Spinal cord (tissue), 9 donors: ENCODE measurements at regions not wholly inside any gene's neighbourhood (a gene's known extent, or its start where the extent isn't known, plus 50 kb on each side); places are given as distances from the start of the nearest gene placed in this dataset.

Experiments
- DNase-seq, 6 donors: peaks; one replicate each; pipeline versions ENCODE4 v3.0.0 to v3.0.0-alpha.2; 2013 to 2015; ENCODE audit warnings: low spot score in 6 of 6, low read depth in 4 of 6
- H3K27ac ChIP-seq: one replicate; pipeline ENCODE4 v1.5.1; 2013; ENCODE audit warnings: low read depth, low read length, control low read depth
- H3K27me3 ChIP-seq: one replicate; pipeline ENCODE4 v1.6.1; 2013; ENCODE audit warnings: low read length; ENCODE audit not compliant: control insufficient read depth, insufficient read depth
- H3K36me3 ChIP-seq: one replicate; pipeline ENCODE4 v1.6.1; 2013; ENCODE audit warnings: low read length; ENCODE audit not compliant: control insufficient read depth, insufficient read depth
- H3K4me1 ChIP-seq: one replicate; pipeline ENCODE4 v1.6.1; 2013; ENCODE audit warnings: low read length; ENCODE audit not compliant: control insufficient read depth, insufficient read depth
- H3K4me3 ChIP-seq: one replicate; pipeline ENCODE4 v1.5.1; 2013; ENCODE audit warnings: low read depth, low read length, control low read depth
- H3K9me3 ChIP-seq: one replicate; pipeline ENCODE4 v1.6.1; 2013; ENCODE audit warnings: low read length; ENCODE audit not compliant: control insufficient read depth, insufficient read depth
- WGBS: methylation state at CpG from one replicate; pipeline ENCODE4 v1.1.5; 2013; ENCODE audit warnings: missing lambda C conversion rate; ENCODE audit not compliant: insufficient coverage; 5-methylcytosine and 5-hydroxymethylcytosine counted together
- donor health status: healthy.

GRCh38 chr4:124579896-124580295 lies 132.6 kb downstream of the ANKRD50 start:
- Histone ChIP-seq H3K36me3 (no peaks in the 10 kb centered on the region), H3K9me3 (peaks cover 2% of the 10 kb centered on the region), H3K4me3 (no peak overlapping the region), H3K27ac (no peak overlapping the region), H3K27me3 (no peaks in the 10 kb centered on the region), H3K4me1 (no peaks in the 10 kb centered on the region)
- no peak for DNase-seq

- no peak for DNase-seq
- WGBS = no CpG with 5 or more reads among the region's 1 CpG
- Histone ChIP-seq H3K27me3 (no peaks in the 10 kb centered on the region), H3K36me3 (no peaks in the 10 kb centered on the region), H3K27ac (no peak overlapping the region), H3K4me3 (no peak overlapping the region), H3K9me3 (peaks cover 4% of the 10 kb centered on the region), H3K4me1 (no peaks in the 10 kb centered on the region)
Measured at GRCh38 chr4:124583797-124584196, 128.7 kb downstream of the ANKRD50 start.

- no peak overlapping the region for H3K4me3 ChIP-seq
- H3K9me3 ChIP-seq = peaks cover 2% of the 10 kb centered on the region
- WGBS = 80% methylated on average over 1 of the region's 1 CpG
- no peaks in the 10 kb centered on the region for H3K4me1 ChIP-seq
- no peaks in the 10 kb centered on the region for H3K36me3 ChIP-seq
- no peaks in the 10 kb centered on the region for H3K27me3 ChIP-seq
- no peak overlapping the region for H3K27ac ChIP-seq
- no peak for DNase-seq
Measured at GRCh38 chr4:124589786-124590185, 122.7 kb downstream of the ANKRD50 start.

DNA sequence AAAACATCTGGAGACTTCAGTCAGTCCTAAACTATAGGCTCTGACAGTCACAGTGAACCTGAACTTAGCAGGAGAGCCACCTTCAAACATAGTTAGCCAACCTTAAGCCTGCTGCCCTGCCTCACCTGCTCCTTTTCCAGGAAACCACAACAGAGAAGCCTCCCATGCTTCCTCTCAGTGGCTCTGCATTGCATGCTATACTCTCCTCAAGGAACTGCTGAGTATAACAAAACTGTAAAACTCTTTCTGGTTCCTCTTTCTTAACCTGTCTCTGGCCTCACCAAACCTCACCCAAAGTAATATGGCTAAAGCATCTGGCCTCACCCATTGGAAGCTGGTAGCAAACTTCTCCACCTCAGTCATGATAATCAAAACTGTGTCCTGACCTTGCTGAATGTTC lies 122.1 kb downstream of the ANKRD50 start:
- Histone ChIP-seq H3K36me3 (no peaks in the 10 kb centered on the region), H3K9me3 (peaks cover 2% of the 10 kb centered on the region), H3K27me3 (no peaks in the 10 kb centered on the region), H3K4me3 (no peak overlapping the region), H3K27ac (no peak overlapping the region), H3K4me1 (no peaks in the 10 kb centered on the region)
- no peak for DNase-seq

DNA sequence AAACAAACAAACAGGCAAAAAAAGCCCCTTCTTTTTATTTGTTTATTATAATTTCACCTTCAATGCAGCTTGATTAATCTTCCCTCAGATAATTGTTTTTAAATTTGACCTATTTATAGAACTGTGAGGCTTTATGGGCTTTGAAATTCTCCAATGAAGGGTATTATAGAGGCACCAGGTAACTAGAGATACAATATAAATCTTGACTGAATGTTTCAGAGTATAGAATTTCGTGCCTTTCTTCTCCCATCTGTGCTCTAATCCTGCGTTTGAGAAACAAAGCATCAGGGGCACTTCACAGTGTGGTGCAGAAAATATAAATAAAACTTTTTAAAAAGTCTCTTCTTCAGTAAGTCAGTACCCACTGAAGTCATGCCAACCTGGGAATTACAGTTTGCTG lies 120.9 kb downstream of the ANKRD50 start:
- no CpG with 5 or more reads among the region's 2 CpGs for WGBS
- Histone ChIP-seq H3K27me3 (no peaks in the 10 kb centered on the region), H3K36me3 (no peaks in the 10 kb centered on the region), H3K27ac (no peak overlapping the region), H3K9me3 (peaks cover 2% of the 10 kb centered on the region), H3K4me1 (no peaks in the 10 kb centered on the region), H3K4me3 (no peak overlapping the region)
- DNase-seq = no peak

DNA sequence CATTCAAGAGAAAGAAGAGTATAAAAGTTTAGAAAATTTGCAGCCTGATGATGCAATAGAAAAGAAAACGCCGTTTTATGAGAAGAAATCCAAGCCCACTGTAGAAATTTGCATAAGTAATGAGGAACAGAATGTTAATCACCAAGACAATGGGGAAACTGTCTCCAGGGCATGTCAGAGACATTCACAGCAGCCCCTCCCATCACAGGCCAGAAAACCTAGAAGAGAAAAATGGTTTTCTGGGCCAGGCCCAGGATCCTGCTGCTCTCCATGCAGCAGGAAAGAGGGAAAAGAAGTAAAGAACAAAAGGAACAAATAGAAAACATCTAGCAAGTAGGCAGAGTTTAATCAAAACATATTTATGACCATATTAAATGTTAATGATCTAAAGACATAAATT lies 119.0 kb downstream of the ANKRD50 start:
- no peaks in the 10 kb centered on the region for H3K4me1 ChIP-seq
- WGBS = 40% methylated on average over 1 of the region's 2 CpGs
- DNase-seq = peak in 2 of 6 donors; percentile 6 to 56
- H3K4me3 ChIP-seq = no peak overlapping the region
- no peaks in the 10 kb centered on the region for H3K9me3 ChIP-seq
- H3K27ac ChIP-seq = no peak overlapping the region
- H3K27me3 ChIP-seq = no peaks in the 10 kb centered on the region
- no peaks in the 10 kb centered on the region for H3K36me3 ChIP-seq

GRCh38 chr4:124594945-124595344 lies 117.6 kb downstream of the ANKRD50 start:
- H3K9me3 ChIP-seq = no peaks in the 10 kb centered on the region
- H3K4me3 ChIP-seq = no peak overlapping the region
- H3K36me3 ChIP-seq = no peaks in the 10 kb centered on the region
- H3K27me3 ChIP-seq = no peaks in the 10 kb centered on the region
- no peak overlapping the region for H3K27ac ChIP-seq
- no CpG with 5 or more reads among the region's 1 CpG for WGBS
- DNase-seq = peak in 1 of 6 donors; percentile 2
- no peaks in the 10 kb centered on the region for H3K4me1 ChIP-seq

DNA sequence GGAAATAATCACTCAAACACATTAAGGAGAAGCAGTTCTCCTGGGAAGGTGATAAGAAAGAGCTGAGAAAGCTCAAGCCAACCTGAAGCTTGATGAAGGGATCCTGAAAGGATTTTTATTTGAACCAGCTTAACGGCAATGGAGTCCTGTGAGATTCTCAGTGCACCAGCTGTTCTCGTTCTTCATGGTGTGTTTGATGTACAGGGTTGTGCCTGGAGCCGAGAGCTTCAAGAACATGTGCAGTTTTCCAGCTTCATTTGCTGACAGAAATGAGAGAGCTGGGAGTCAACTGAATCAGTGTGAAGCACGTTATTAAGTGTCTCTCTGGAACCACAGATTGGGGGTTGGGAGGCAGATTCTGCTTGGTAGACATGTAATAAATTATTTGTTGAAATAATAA lies 115.7 kb downstream of the ANKRD50 start:
- Histone ChIP-seq H3K4me1 (no peaks in the 10 kb centered on the region), H3K9me3 (no peaks in the 10 kb centered on the region), H3K27me3 (no peaks in the 10 kb centered on the region), H3K27ac (no peak overlapping the region), H3K4me3 (no peak overlapping the region), H3K36me3 (no peaks in the 10 kb centered on the region)
- 25% methylated on average over 4 of the region's 4 CpGs for WGBS
- peak in 2 of 6 donors; percentile 11 to 90 for DNase-seq

DNA sequence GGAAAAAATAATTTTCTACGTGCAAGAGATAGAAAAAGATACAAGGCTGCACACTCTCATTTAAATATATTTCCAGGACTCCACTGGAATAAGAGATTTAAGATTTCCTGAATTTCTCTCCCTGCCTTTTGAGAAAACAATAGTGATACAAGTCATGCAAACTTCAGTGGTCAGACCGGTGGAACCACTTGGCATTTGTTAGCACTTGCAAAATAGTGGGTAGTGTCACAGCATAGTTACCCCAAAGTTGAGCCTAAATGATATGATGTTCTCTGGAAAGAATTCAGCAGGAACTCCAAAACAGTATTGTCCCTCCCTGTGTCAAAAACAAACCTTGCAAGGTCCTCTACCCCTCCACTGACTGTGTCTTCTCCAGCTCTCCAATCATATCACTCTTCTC lies 102.3 kb downstream of the ANKRD50 start:
- Histone ChIP-seq H3K27ac (no peak overlapping the region), H3K9me3 (no peaks in the 10 kb centered on the region), H3K27me3 (no peaks in the 10 kb centered on the region), H3K4me1 (no peaks in the 10 kb centered on the region), H3K36me3 (no peaks in the 10 kb centered on the region), H3K4me3 (no peak overlapping the region)
- no peak for DNase-seq
- WGBS = 33% methylated on average over 1 of the region's 2 CpGs
